Ascending aorta (tissue), 2 donors: ENCODE measurements at regions not wholly inside any gene's neighbourhood (a gene's known extent, or its start where the extent isn't known, plus 50 kb on each side); places are given as distances from the start of the nearest gene placed in this dataset.

ENCODE experiments used
- DNase-seq, 2 donors: peaks; one replicate each; pipeline ENCODE4 v3.0.0-alpha.2; 2019; ENCODE audit warnings: low spot score in 2 of 2
- H3K27ac ChIP-seq, 2 donors: fragments of 200-600 bp; sonication (generic); one replicate each; pipeline ENCODE4 v1.5.1; 2016 to 2017; ENCODE audit warnings: mild to moderate bottlenecking in 1 of 2
- H3K27me3 ChIP-seq: fragments of 200-600 bp; sonication (generic); one replicate; pipeline ENCODE4 v1.5.1; 2017
- H3K36me3 ChIP-seq, 2 donors: fragments of 200-600 bp; sonication (generic); one replicate each; pipeline ENCODE4 v1.5.1; 2016
- H3K4me1 ChIP-seq, 2 donors: fragments of 200-600 bp; sonication (generic); one replicate each; pipeline ENCODE4 v1.5.1; 2016 to 2017; ENCODE audit warnings: mild to moderate bottlenecking in 1 of 2
- H3K4me3 ChIP-seq, 2 donors: fragments of 200-600 bp; sonication (generic); one replicate each; pipeline ENCODE4 v1.5.1; 2016 to 2017; ENCODE audit warnings: mild to moderate bottlenecking in 1 of 2
- H3K9me3 ChIP-seq, 2 donors: fragments of 200-600 bp; sonication (generic); one replicate each; pipeline ENCODE4 v1.5.1; 2016
- intact Hi-C: fragments of 100-400 bp; cut with DNase I; formaldehyde crosslinking; loops from one replicate; pipeline ENCODE4 v1.15.1; 2023
- TF ChIP-seq, protein P1 (sequence below), 3 experiments: fragments of 200-600 bp in 2 of 3; fragments of 450-650 bp in 1 of 3; sonication (generic) in 2 of 3; IDR thresholded peaks; one replicate each; pipeline ENCODE4 v1.5.1; 2016 to 2019; ENCODE audit warnings: antibody characterized with exemption in 3 of 3, mild to moderate bottlenecking in 1 of 3, moderate library complexity in 1 of 3

GRCh38 chr20:50428097-50428828 lies 81.9 kb upstream of the PTPN1 start:
- Histone ChIP-seq H3K36me3 (no peaks in the 10 kb centered on the region), H3K27ac (no peak overlapping the region), H3K4me1 (peaks cover 9 to 18% of the 10 kb centered on the region in 2 donors), H3K4me3 (no peak overlapping the region), H3K9me3 (no peaks in the 10 kb centered on the region), H3K27me3 (no peaks in the 10 kb centered on the region)
- no peak for DNase-seq
- TF ChIP-seq, protein P1, sequence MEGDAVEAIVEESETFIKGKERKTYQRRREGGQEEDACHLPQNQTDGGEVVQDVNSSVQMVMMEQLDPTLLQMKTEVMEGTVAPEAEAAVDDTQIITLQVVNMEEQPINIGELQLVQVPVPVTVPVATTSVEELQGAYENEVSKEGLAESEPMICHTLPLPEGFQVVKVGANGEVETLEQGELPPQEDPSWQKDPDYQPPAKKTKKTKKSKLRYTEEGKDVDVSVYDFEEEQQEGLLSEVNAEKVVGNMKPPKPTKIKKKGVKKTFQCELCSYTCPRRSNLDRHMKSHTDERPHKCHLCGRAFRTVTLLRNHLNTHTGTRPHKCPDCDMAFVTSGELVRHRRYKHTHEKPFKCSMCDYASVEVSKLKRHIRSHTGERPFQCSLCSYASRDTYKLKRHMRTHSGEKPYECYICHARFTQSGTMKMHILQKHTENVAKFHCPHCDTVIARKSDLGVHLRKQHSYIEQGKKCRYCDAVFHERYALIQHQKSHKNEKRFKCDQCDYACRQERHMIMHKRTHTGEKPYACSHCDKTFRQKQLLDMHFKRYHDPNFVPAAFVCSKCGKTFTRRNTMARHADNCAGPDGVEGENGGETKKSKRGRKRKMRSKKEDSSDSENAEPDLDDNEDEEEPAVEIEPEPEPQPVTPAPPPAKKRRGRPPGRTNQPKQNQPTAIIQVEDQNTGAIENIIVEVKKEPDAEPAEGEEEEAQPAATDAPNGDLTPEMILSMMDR (IDR thresholded peaks at IDR 0.05): no peak
- intact Hi-C loops: no loop called here

GRCh38 chr20:50429412-50429811 lies 80.8 kb upstream of the PTPN1 start:
- Histone ChIP-seq H3K9me3 (no peaks in the 10 kb centered on the region), H3K27ac (no peak overlapping the region), H3K27me3 (no peaks in the 10 kb centered on the region), H3K36me3 (no peaks in the 10 kb centered on the region), H3K4me1 (peaks cover 6 to 14% of the 10 kb centered on the region in 2 donors), H3K4me3 (no peak overlapping the region)
- TF ChIP-seq, protein P1 (IDR thresholded peaks at IDR 0.05): no peak
- intact Hi-C loops: no loop called here
- DNase-seq: no peak

DNA sequence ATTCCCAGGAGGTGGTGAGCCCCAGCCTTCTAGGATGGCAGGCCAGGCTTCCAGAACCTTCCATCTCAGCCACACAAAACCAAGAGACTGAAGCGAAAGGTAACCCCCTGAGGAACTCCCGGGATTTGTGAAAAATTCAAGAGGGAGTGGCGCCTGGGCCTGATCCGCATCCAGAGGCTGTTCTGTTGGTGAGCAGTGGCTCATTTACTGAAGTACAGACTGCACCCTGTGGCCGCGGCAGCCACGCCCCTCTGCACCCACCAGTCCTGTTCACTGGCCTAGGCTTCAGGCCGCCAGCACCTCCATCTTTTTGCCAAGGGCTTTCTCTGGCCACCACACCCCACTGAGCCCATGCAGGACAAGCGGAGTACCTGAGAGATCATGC lies 79.1 kb upstream of the PTPN1 start:
- Histone ChIP-seq H3K9me3 (no peaks in the 10 kb centered on the region), H3K4me3 (no peak overlapping the region), H3K4me1 (peaks cover 6 to 14% of the 10 kb centered on the region in 2 donors), H3K27me3 (no peaks in the 10 kb centered on the region), H3K36me3 (no peaks in the 10 kb centered on the region), H3K27ac (no peak overlapping the region)
- no peak for DNase-seq
- TF ChIP-seq, protein P1 (IDR thresholded peaks at IDR 0.05): no peak
- intact Hi-C loops: no loop called here

DNA sequence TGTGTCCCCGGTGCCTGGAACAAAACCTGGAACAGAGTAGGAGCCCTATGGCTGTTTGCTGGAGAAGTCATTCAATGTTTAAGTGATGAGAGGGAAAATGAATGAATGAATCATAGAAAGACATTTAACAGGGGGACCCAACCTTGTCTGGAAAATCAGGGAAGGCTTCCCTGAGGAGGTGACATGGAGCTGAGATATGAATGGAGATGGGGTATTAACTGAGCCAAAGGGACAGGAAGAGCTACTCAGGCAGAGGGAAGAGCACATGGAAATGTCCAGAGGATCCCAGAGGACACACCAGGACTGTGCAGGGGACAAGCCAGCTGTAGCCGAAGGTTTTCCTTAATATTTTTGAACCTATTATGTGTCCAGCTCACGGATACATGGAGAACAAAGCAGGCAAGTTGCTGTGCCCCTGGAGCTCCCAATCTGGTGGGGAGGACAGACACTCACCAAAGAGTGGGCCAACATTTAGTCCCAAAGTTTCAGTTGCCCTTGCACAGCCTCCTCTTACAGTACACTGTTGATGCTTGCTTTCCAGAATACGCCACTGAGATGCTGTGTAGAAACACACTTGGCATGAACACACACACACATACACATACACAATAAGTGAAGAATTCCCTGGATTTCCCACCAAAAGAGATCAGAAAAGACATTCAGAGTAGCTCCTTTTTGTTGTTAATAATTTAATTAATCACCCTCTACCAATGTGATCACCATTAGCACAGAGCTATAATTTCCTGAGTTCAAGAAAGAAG lies 77.0 kb upstream of the PTPN1 start:
- H3K27ac ChIP-seq: no peak overlapping the region
- H3K4me1 ChIP-seq: peaks cover 0 to under 1% of the 10 kb centered on the region in 2 donors
- no peaks in the 10 kb centered on the region for H3K9me3 ChIP-seq
- intact Hi-C loops: no loop called here
- TF ChIP-seq, protein P1 (IDR thresholded peaks at IDR 0.05): no peak
- DNase-seq: no peak
- H3K36me3 ChIP-seq: no peaks in the 10 kb centered on the region
- H3K4me3 ChIP-seq: no peak overlapping the region
- no peaks in the 10 kb centered on the region for H3K27me3 ChIP-seq

DNA sequence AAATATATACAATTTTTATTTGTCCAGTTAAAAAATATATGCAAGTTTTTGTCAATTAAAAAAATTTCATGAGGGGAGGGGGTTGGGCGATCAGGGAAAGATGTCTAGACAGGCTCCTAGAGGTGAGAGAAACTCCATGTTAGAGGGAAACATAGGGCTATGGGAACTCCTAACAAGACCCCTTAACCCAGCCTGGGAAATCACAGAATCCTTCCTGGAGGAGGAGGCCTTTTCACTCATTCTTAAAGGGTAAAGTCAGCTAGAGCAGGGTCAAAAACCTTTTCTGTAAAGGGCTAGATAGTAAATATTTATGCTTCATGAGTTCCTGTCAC lies 75.9 kb upstream of the PTPN1 start:
- H3K9me3 ChIP-seq: no peaks in the 10 kb centered on the region
- intact Hi-C loops: no loop called here
- no peak for DNase-seq
- no peak overlapping the region for H3K27ac ChIP-seq
- H3K27me3 ChIP-seq: no peaks in the 10 kb centered on the region
- no peaks in the 10 kb centered on the region for H3K4me1 ChIP-seq
- no peaks in the 10 kb centered on the region for H3K36me3 ChIP-seq
- H3K4me3 ChIP-seq: no peak overlapping the region
- TF ChIP-seq, protein P1 (IDR thresholded peaks at IDR 0.05): no peak
